ENCODE measurements at regions not wholly inside any gene's neighbourhood (a gene's known extent, or its start where the extent isn't known, plus 50 kb on each side); places are given as distances from the start of the nearest gene placed in this dataset.
"Not testable (repeated sequence)": the region's sequence is repeated elsewhere in the genome, so short reads cannot be mapped to it uniquely, and the experiment has no call there.

GRCh38 chr4:1544435-1544834 is 138.2 kb upstream of the NKX1-1 start:
- TF ChIP-seq, protein P1, sequence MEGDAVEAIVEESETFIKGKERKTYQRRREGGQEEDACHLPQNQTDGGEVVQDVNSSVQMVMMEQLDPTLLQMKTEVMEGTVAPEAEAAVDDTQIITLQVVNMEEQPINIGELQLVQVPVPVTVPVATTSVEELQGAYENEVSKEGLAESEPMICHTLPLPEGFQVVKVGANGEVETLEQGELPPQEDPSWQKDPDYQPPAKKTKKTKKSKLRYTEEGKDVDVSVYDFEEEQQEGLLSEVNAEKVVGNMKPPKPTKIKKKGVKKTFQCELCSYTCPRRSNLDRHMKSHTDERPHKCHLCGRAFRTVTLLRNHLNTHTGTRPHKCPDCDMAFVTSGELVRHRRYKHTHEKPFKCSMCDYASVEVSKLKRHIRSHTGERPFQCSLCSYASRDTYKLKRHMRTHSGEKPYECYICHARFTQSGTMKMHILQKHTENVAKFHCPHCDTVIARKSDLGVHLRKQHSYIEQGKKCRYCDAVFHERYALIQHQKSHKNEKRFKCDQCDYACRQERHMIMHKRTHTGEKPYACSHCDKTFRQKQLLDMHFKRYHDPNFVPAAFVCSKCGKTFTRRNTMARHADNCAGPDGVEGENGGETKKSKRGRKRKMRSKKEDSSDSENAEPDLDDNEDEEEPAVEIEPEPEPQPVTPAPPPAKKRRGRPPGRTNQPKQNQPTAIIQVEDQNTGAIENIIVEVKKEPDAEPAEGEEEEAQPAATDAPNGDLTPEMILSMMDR (IDR thresholded peaks at IDR 0.05): not testable (repeated sequence)
- not testable (repeated sequence) for TF ChIP-seq EZH2phosphoT487, EZH2 (IDR thresholded peaks at IDR 0.05)

Measured in neural progenitor cell (in vitro differentiated cells).